ENCODE measurements at regions not wholly inside any gene's neighbourhood (a gene's known extent, or its start where the extent isn't known, plus 50 kb on each side); places are given as distances from the start of the nearest gene placed in this dataset.

DNA sequence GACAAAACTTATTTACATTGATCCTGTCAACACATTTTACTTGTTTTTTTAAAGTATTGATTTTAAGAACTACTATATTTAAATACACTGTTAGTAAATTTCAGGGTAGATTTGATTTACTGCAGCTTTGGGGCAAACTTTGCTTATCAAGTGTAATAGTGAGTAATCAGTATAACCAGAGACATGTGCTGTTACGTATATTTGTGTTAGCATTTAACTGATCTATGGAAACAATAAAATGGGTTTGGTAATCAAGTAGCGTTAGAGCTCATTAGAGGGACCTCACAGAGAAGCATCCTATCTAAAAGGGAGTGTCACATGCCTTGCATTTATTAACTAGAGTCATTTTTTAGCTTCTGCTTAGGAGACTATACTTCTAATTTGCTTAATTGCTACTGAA is 131.5 kb upstream of the ALCAM start:
- CTCF ChIA-PET: no interaction called here
- H3K36me3 ChIP-seq (ENCODE audit: control insufficient read depth, insufficient read depth, low read length): no peaks in the 10 kb centered on the region
- no peak for DNase-seq (ENCODE audit: low read depth)
- POLR2A ChIA-PET: no interaction called here
- H3K4me3 ChIP-seq (ENCODE audit: low read depth, low read length): no peak overlapping the region
- TF ChIP-seq, protein P1, sequence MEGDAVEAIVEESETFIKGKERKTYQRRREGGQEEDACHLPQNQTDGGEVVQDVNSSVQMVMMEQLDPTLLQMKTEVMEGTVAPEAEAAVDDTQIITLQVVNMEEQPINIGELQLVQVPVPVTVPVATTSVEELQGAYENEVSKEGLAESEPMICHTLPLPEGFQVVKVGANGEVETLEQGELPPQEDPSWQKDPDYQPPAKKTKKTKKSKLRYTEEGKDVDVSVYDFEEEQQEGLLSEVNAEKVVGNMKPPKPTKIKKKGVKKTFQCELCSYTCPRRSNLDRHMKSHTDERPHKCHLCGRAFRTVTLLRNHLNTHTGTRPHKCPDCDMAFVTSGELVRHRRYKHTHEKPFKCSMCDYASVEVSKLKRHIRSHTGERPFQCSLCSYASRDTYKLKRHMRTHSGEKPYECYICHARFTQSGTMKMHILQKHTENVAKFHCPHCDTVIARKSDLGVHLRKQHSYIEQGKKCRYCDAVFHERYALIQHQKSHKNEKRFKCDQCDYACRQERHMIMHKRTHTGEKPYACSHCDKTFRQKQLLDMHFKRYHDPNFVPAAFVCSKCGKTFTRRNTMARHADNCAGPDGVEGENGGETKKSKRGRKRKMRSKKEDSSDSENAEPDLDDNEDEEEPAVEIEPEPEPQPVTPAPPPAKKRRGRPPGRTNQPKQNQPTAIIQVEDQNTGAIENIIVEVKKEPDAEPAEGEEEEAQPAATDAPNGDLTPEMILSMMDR (IDR thresholded peaks at IDR 0.05; ENCODE audit: insufficient read depth, low read depth, low read length): no peak
- no peaks in the 10 kb centered on the region for H3K27me3 ChIP-seq (ENCODE audit: control insufficient read depth, insufficient read depth, low read length)

DNA sequence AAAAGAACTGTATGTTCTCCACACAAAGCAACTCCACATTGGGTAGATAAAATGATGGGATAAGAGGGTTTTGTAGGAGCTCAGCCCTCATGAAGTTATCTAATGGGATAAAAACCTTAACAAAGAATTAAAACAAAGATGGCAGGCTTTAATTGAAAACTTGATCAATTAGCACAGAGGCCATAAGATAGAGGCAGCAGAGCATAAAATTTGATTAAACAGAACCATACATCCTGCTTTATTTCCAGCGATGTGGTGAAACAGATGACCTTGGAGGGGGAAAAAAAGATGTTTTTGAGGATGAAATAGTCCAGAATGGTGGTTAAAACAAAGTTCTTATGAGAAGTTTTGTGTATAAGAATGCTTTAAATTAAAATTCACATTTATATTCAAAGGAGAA is 130.9 kb upstream of the ALCAM start:
- H3K36me3 ChIP-seq (ENCODE audit: control insufficient read depth, insufficient read depth, low read length): no peaks in the 10 kb centered on the region
- H3K4me3 ChIP-seq (ENCODE audit: low read depth, low read length): no peak overlapping the region
- DNase-seq (ENCODE audit: low read depth): no peak
- CTCF ChIA-PET: no interaction called here
- no peaks in the 10 kb centered on the region for H3K27me3 ChIP-seq (ENCODE audit: control insufficient read depth, insufficient read depth, low read length)
- TF ChIP-seq, protein P1 (IDR thresholded peaks at IDR 0.05; ENCODE audit: insufficient read depth, low read depth, low read length): no peak
- POLR2A ChIA-PET: no interaction called here

DNA sequence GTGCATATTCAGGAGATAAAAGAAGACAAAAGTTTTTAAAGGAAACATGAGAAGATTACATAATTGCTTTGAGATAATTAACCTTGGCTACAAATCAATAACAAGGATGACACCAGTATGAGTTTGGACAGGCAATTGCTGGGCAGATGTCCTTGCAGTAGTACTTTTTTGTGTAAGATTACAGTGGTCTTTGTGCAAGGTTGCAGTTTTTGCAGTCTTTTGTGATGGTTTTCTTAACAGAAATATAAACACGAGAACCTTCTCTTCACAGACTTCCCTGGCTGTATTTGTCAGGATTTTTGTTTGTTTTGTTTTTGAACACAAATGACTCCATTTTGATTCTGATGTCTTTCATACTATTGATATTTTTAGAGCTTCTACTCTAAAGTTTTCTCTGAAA is 128.3 kb upstream of the ALCAM start:
- no peak for DNase-seq (ENCODE audit: low read depth)
- TF ChIP-seq, protein P1 (IDR thresholded peaks at IDR 0.05; ENCODE audit: insufficient read depth, low read depth, low read length): no peak
- Histone ChIP-seq H3K27me3 (ENCODE audit: control insufficient read depth, insufficient read depth, low read length) (no peaks in the 10 kb centered on the region), H3K4me3 (ENCODE audit: low read depth, low read length) (no peak overlapping the region), H3K36me3 (ENCODE audit: control insufficient read depth, insufficient read depth, low read length) (no peaks in the 10 kb centered on the region)
- ChIA-PET POLR2A (no interaction called here), CTCF (interaction anchor here (0.6 to 0.9 kb wide), 2 partner anchors 92 to 227 kb away, joined by 3 read pairs; no protein-coding TSS in a partner anchor)

DNA sequence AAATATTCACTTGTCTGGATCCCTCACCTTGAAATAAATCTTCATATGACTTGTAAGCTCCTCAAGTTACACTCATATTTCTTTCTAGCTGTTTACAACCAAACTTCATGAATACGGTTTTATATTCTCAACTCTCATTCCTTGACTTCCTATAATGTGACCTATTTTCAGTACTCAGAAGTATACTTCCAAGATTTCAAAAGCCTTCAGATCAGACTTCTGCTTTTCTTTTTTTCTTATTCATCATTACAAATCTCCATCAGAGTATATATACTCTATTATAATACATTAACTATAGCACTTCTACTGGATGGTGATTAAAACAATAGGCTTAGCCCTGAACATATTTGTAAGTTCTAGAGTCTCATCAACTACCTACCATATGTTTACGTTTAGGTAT is 123.6 kb upstream of the ALCAM start:
- CTCF ChIA-PET: no interaction called here
- Histone ChIP-seq H3K27me3 (ENCODE audit: control insufficient read depth, insufficient read depth, low read length) (no peaks in the 10 kb centered on the region), H3K4me3 (ENCODE audit: low read depth, low read length) (no peak overlapping the region), H3K36me3 (ENCODE audit: control insufficient read depth, insufficient read depth, low read length) (no peaks in the 10 kb centered on the region)
- no peak for DNase-seq (ENCODE audit: low read depth)
- POLR2A ChIA-PET: no interaction called here
- TF ChIP-seq, protein P1 (IDR thresholded peaks at IDR 0.05; ENCODE audit: insufficient read depth, low read depth, low read length): no peak

- ChIA-PET CTCF (no interaction called here), POLR2A (no interaction called here)
- no peak for DNase-seq (ENCODE audit: low read depth)
- H3K27me3 ChIP-seq (ENCODE audit: control insufficient read depth, insufficient read depth, low read length): no peaks in the 10 kb centered on the region
- H3K4me3 ChIP-seq (ENCODE audit: low read depth, low read length): no peak overlapping the region
- TF ChIP-seq, protein P1 (IDR thresholded peaks at IDR 0.05; ENCODE audit: insufficient read depth, low read depth, low read length): no peak
- no peaks in the 10 kb centered on the region for H3K36me3 ChIP-seq (ENCODE audit: control insufficient read depth, insufficient read depth, low read length)
Observed at GRCh38 chr3:105246536-105246935, 120.2 kb upstream of the ALCAM start.

Measured in BJ (cell line).